GM12878 (cell line): ENCODE measurements at regions not wholly inside any gene's neighbourhood (a gene's known extent, or its start where the extent isn't known, plus 50 kb on each side); places are given as distances from the start of the nearest gene placed in this dataset.

Source experiments
- ATAC-seq: fragments of 200-7000 bp; cut with Tn5 transposase; 3 replicates; pipeline ENCODE4 v1.9.1; 2020; ENCODE audit warnings: mild to moderate bottlenecking, moderate library complexity
- BruUV-seq: library from RNA; stranded (reverse); fragments of 400-500 nt; replicated peaks from 2 replicates; lab custom pipeline; 2021; lab: Mats Ljungman, UMichigan
- CTCF ChIA-PET: fragments of 300-600 bp; sonication (Branson Sonifier 250); formaldehyde crosslinking; extraction: SDS; loops from one replicate; lab custom pipeline; 2021; ENCODE audit warnings: inconsistent platforms; lab: Yijun Ruan, JAX
- POLR2A ChIA-PET: fragments of 350-600 bp; formaldehyde crosslinking; extraction: SDS; loops from one replicate; lab custom pipeline; 2021; ENCODE audit warnings: inconsistent platforms; lab: Charles Lee
- RAD21 ChIA-PET: fragments of 300-600 bp; sonication (Branson Sonifier 250); formaldehyde crosslinking; loops from one replicate; lab custom pipeline; 2023; ENCODE audit warnings: antibody characterized with exemption; ENCODE audit not compliant: unreplicated experiment; lab: Charles Lee
- SMC1A ChIA-PET: fragments of 300-600 bp; sonication (Branson Sonifier 250); formaldehyde crosslinking; loops from one replicate; lab custom pipeline; 2023; ENCODE audit not compliant: unreplicated experiment, uncharacterized antibody; lab: Charles Lee
- DNase-seq: peaks from one replicate; pipeline ENCODE4 v3.0.0-alpha.2; 2011; ENCODE audit warnings: low read depth, low spot score
- FAIRE-seq: peaks from 3 replicates; lab custom pipeline; 2011; peaks lifted over from hg19 to GRCh38; lab: Jason Lieb, UNC
- H2AFZ ChIP-seq: 2 replicates; pipeline ENCODE4 v1.6.0; 2011; ENCODE audit warnings: low read depth, low read length, control low read depth; ENCODE audit not compliant: control insufficient read depth
- H3K27ac ChIP-seq: 2 replicates; pipeline ENCODE4 v1.5.1; 2011; ENCODE audit warnings: control low read depth; ENCODE audit not compliant: control insufficient read depth, insufficient read depth
- H3K27me3 ChIP-seq, 2 experiments: replicated peaks in 1 of 2; 2 replicates each; pipeline versions ENCODE4 v1.6.0 to v1.6.1; 2011; ENCODE audit warnings: low read length in 1 of 2; ENCODE audit not compliant: control insufficient read depth in 2 of 2, insufficient read depth in 2 of 2
- H3K36me3 ChIP-seq, 2 experiments: 2 replicates each; pipeline ENCODE4 v1.5.1; 2011; ENCODE audit warnings: low read length in 1 of 2; ENCODE audit not compliant: control insufficient read depth in 2 of 2, insufficient read depth in 2 of 2
- H3K4me1 ChIP-seq: 2 replicates; pipeline ENCODE4 v1.6.1; 2011; ENCODE audit warnings: mild to moderate bottlenecking, low read length, moderate library complexity, mixed read lengths; ENCODE audit not compliant: control insufficient read depth, insufficient read depth
- H3K4me2 ChIP-seq: 2 replicates; pipeline ENCODE4 v1.6.0; 2011; ENCODE audit warnings: control low read depth; ENCODE audit not compliant: control insufficient read depth, insufficient read depth
- H3K4me3 ChIP-seq: fragments of 200-600 bp; sonication (generic); 2 replicates; pipeline ENCODE4 v1.5.1; 2016
- H3K79me2 ChIP-seq: 2 replicates; pipeline ENCODE4 v1.6.0; 2011; ENCODE audit warnings: low read length; ENCODE audit not compliant: control insufficient read depth, insufficient read depth
- H3K9ac ChIP-seq: 2 replicates; pipeline ENCODE4 v1.8.0; 2011; ENCODE audit warnings: low read length, control low read depth, mixed read lengths; ENCODE audit not compliant: control insufficient read depth, insufficient read depth
- H3K9me3 ChIP-seq: replicated peaks from 3 replicates; pipeline ENCODE4 v1.5.1; 2011; ENCODE audit warnings: mild to moderate bottlenecking, low read length; ENCODE audit not compliant: control insufficient read depth, insufficient read depth
- H4K20me1 ChIP-seq: 2 replicates; pipeline ENCODE4 v1.6.0; 2011; ENCODE audit not compliant: control insufficient read depth, insufficient read depth
- EED ChIP-seq: sonication (generic); IDR thresholded peaks from 2 replicates; pipeline ENCODE4 v1.6.1; 2016; ENCODE audit warnings: antibody characterized with exemption, low read depth
- ETV6 ChIP-seq, 2 experiments: fragments of 450-650 bp in 1 of 2; IDR thresholded peaks in 1 of 2; conservative IDR thresholded peaks in 1 of 2; 2 replicates each; pipeline ENCODE4 v1.6.1; 2014; ENCODE audit warnings: antibody characterized with exemption in 1 of 2, borderline replicate concordance in 1 of 2, low read depth in 1 of 2, mild to moderate bottlenecking in 1 of 2, moderate library complexity in 1 of 2
- IRF4 ChIP-seq: IDR thresholded peaks from 2 replicates; pipeline ENCODE4 v1.6.1; 2011; ENCODE audit warnings: low read depth, low read length
- MLLT1 ChIP-seq: fragments of 450-650 bp; IDR thresholded peaks from 2 replicates; pipeline ENCODE4 v1.6.1; 2016; ENCODE audit warnings: mild to moderate bottlenecking
- SPI1 ChIP-seq: IDR thresholded peaks from 2 replicates; pipeline ENCODE4 v1.6.1; 2011; ENCODE audit warnings: low read depth, mild to moderate bottlenecking, low read length, moderate library complexity, borderline replicate concordance; ENCODE audit not compliant: insufficient read depth
- ZBTB4 ChIP-seq: fragments of 450-650 bp; formaldehyde crosslinking; IDR thresholded peaks from 2 replicates; pipeline ENCODE4 v1.4.0; 2022; ENCODE audit warnings: mild to moderate bottlenecking, moderate library complexity
- WGBS: methylation state at CpG from one replicate; pipeline ENCODE4 v1.1.6; 2016; ENCODE audit warnings: low lambda C conversion rate; ENCODE audit not compliant: insufficient replicate concordance, insufficient coverage; ENCODE audit errors: missing lambda C conversion rate; 5-methylcytosine and 5-hydroxymethylcytosine counted together
- in situ Hi-C: fragments of 300-500 bp; cut with MboI; formaldehyde crosslinking; loops from 9 replicates; pipeline ENCODE4 v1.14.3; 2018; ENCODE audit warnings: mixed read lengths
- intact Hi-C: fragments of 100-400 bp; cut with micrococcal nuclease; formaldehyde crosslinking; loops from one replicate; pipeline ENCODE4 v1.14.2; 2022; ENCODE audit not compliant: unreplicated experiment

GRCh38 chr5:61704289-61704688, 372.2 kb downstream of the ZSWIM6 start:
- DNase-seq (no peak), ATAC-seq (peak; percentile 45), FAIRE-seq (no peak)
- intact Hi-C loops: no loop called here
- RAD21 ChIA-PET: no interaction called here
- BruUV-seq: no TSS peak
- no peaks in the 10 kb centered on the region for H3K36me3 ChIP-seq
- in situ Hi-C loops: no loop called here
- no peaks in the 10 kb centered on the region; a peak in 1 of 4 replicates for H3K27me3 ChIP-seq
- H3K4me1 ChIP-seq: peaks cover 11% of the 10 kb centered on the region
- TF ChIP-seq SPI1 (no peak), EED (no peak), MLLT1 (no peak), IRF4 (no peak), ETV6 (conservative IDR thresholded peaks at IDR 0.05 in 1 of 2, IDR thresholded peaks at IDR 0.05 in 1 of 2; ENCODE audit: borderline replicate concordance in 1 of 2, low read depth in 1 of 2) (peak in 1 of 2 experiments; percentile 39; a peak in 1 of 4 replicates), ZBTB4 (no peak)
- H4K20me1 ChIP-seq: no peaks in the 10 kb centered on the region
- CTCF ChIA-PET: no interaction called here
- SMC1A ChIA-PET: no interaction called here
- no peak overlapping the region for H2AFZ ChIP-seq
- no peak overlapping the region for H3K9ac ChIP-seq
- POLR2A ChIA-PET: no interaction called here
- no peak overlapping the region for H3K4me2 ChIP-seq
- H3K27ac ChIP-seq: no peak overlapping the region
- H3K9me3 ChIP-seq: no peaks in the 10 kb centered on the region; the same call in 2 of the 3 replicates
- WGBS: 3% methylated on average over 3 of the region's 3 CpGs
- H3K79me2 ChIP-seq: no peaks in the 10 kb centered on the region
- H3K4me3 ChIP-seq: no peak overlapping the region
